SK-N-SH treated with all-trans-retinoic acid at 6 μM for 48 hours (cell line): ENCODE measurements at regions not wholly inside any gene's neighbourhood (a gene's known extent, or its start where the extent isn't known, plus 50 kb on each side); places are given as distances from the start of the nearest gene placed in this dataset.

Experiments
- GLIS3 ChIP-seq: fragments of 250-450 bp; sonication (Bioruptor Pico); IDR thresholded peaks from 2 replicates; pipeline ENCODE4 v1.5.0; 2020; ENCODE audit warnings: mild to moderate bottlenecking, moderate library complexity
- RARB ChIP-seq: fragments of 250-450 bp; sonication (Bioruptor Pico); IDR thresholded peaks from 2 replicates; pipeline ENCODE4 v1.8.0; 2021; ENCODE audit warnings: mild to moderate bottlenecking, moderate library complexity
- ZFP3 ChIP-seq: fragments of 250-450 bp; sonication (Bioruptor Pico); IDR thresholded peaks from 2 replicates; pipeline ENCODE4 v1.5.0; 2020; ENCODE audit warnings: mild to moderate bottlenecking, moderate library complexity
- ZFP30 ChIP-seq: fragments of 450-650 bp; formaldehyde crosslinking; IDR thresholded peaks from 2 replicates; pipeline ENCODE4 v1.5.0; 2022; ENCODE audit warnings: mild to moderate bottlenecking, moderate library complexity
- ZNF70 ChIP-seq: fragments of 450-650 bp; formaldehyde crosslinking; IDR thresholded peaks from 2 replicates; pipeline ENCODE4 v1.5.0; 2020; ENCODE audit warnings: mild to moderate bottlenecking, moderate library complexity
- TF ChIP-seq, protein P1 (sequence below): fragments of 250-450 bp; sonication (Bioruptor Pico); IDR thresholded peaks from 2 replicates; pipeline ENCODE4 v1.5.1; 2020; ENCODE audit warnings: low read depth, mild to moderate bottlenecking, moderate library complexity
- TF ChIP-seq, protein P2 (sequence below): fragments of 250-450 bp; sonication (Bioruptor Pico); IDR thresholded peaks from 2 replicates; pipeline ENCODE4 v1.8.0; 2021; ENCODE audit warnings: low read depth, mild to moderate bottlenecking, moderate library complexity, borderline replicate concordance
- TF ChIP-seq, protein P3 (sequence below): fragments of 250-450 bp; sonication (Bioruptor Pico); IDR thresholded peaks from 2 replicates; pipeline ENCODE4 v1.5.0; 2020; ENCODE audit warnings: mild to moderate bottlenecking, moderate library complexity

DNA sequence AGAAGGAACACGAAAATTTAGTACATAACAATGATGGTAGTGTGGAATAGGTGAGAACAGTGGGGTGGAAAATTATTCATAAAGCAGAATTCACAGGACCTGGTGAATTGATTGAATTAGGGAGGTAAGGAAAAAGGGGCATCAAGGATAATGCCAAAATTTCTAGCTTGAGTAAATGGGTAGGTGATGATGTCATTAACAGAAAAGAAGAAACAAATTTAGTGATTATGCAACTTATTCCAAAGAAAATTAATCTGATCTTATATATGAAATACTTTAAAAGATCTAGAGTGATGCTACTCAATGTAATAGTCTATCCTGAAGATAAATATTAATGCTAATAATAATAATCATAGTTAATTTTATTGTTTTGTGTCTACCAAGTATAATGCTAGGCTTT lies 544.6 kb upstream of the LMCD1 start:
- TF ChIP-seq, protein P1, sequence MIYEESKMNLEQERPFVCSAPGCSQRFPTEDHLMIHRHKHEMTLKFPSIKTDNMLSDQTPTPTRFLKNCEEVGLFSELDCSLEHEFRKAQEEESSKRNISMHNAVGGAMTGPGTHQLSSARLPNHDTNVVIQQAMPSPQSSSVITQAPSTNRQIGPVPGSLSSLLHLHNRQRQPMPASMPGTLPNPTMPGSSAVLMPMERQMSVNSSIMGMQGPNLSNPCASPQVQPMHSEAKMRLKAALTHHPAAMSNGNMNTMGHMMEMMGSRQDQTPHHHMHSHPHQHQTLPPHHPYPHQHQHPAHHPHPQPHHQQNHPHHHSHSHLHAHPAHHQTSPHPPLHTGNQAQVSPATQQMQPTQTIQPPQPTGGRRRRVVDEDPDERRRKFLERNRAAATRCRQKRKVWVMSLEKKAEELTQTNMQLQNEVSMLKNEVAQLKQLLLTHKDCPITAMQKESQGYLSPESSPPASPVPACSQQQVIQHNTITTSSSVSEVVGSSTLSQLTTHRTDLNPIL = no peak
- no peak for TF ChIP-seq ZFP30 (CRISPR knock-in tag)
- TF ChIP-seq RARB (CRISPR knock-in tag) = no peak
- TF ChIP-seq, protein P2, sequence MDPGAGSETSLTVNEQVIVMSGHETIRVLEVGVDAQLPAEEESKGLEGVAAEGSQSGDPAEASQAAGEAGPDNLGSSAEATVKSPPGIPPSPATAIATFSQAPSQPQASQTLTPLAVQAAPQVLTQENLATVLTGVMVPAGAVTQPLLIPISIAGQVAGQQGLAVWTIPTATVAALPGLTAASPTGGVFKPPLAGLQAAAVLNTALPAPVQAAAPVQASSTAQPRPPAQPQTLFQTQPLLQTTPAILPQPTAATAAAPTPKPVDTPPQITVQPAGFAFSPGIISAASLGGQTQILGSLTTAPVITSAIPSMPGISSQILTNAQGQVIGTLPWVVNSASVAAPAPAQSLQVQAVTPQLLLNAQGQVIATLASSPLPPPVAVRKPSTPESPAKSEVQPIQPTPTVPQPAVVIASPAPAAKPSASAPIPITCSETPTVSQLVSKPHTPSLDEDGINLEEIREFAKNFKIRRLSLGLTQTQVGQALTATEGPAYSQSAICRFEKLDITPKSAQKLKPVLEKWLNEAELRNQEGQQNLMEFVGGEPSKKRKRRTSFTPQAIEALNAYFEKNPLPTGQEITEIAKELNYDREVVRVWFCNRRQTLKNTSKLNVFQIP (CRISPR knock-in tag) = no peak
- no peak for TF ChIP-seq GLIS3 (CRISPR knock-in tag)
- TF ChIP-seq ZFP3 (CRISPR knock-in tag) = no peak
- TF ChIP-seq, protein P3, sequence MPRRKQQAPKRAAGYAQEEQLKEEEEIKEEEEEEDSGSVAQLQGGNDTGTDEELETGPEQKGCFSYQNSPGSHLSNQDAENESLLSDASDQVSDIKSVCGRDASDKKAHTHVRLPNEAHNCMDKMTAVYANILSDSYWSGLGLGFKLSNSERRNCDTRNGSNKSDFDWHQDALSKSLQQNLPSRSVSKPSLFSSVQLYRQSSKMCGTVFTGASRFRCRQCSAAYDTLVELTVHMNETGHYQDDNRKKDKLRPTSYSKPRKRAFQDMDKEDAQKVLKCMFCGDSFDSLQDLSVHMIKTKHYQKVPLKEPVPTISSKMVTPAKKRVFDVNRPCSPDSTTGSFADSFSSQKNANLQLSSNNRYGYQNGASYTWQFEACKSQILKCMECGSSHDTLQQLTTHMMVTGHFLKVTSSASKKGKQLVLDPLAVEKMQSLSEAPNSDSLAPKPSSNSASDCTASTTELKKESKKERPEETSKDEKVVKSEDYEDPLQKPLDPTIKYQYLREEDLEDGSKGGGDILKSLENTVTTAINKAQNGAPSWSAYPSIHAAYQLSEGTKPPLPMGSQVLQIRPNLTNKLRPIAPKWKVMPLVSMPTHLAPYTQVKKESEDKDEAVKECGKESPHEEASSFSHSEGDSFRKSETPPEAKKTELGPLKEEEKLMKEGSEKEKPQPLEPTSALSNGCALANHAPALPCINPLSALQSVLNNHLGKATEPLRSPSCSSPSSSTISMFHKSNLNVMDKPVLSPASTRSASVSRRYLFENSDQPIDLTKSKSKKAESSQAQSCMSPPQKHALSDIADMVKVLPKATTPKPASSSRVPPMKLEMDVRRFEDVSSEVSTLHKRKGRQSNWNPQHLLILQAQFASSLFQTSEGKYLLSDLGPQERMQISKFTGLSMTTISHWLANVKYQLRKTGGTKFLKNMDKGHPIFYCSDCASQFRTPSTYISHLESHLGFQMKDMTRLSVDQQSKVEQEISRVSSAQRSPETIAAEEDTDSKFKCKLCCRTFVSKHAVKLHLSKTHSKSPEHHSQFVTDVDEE (CRISPR knock-in tag) = no peak
- no peak for TF ChIP-seq ZNF70
